Immature natural killer cell (primary cell): ENCODE measurements at regions not wholly inside any gene's neighbourhood (a gene's known extent, or its start where the extent isn't known, plus 50 kb on each side); places are given as distances from the start of the nearest gene placed in this dataset.
"Not testable (repeated sequence)": the region's sequence is repeated elsewhere in the genome, so short reads cannot be mapped to it uniquely, and the experiment has no call there.

Experiments used
- DNase-seq, 3 donors: peaks; one replicate each; pipeline ENCODE4 v3.0.0; 2022; ENCODE audit warnings: mixed read lengths in 1 of 3
- H3K27ac Mint-ChIP-seq, 6 donors: one replicate each; pipeline ENCODE4 v1.8.0; 2020; ENCODE audit warnings: mixed read lengths in 6 of 6, mild to moderate bottlenecking in 5 of 6, inconsistent platforms in 4 of 6, moderate library complexity in 3 of 6
- H3K27me3 Mint-ChIP-seq, 3 donors: one replicate each; pipeline ENCODE4 v1.8.0; 2020 to 2021; ENCODE audit warnings: low read depth in 3 of 3, mild to moderate bottlenecking in 3 of 3, mixed read lengths in 3 of 3, moderate library complexity in 3 of 3, inconsistent platforms in 1 of 3
- H3K36me3 Mint-ChIP-seq, 3 donors: one replicate each; pipeline ENCODE4 v1.8.0; 2020; ENCODE audit warnings: mixed read lengths in 3 of 3, inconsistent platforms in 2 of 3, mild to moderate bottlenecking in 2 of 3
- H3K4me1 Mint-ChIP-seq, 2 donors: one replicate each; pipeline ENCODE4 v1.8.0; 2020; ENCODE audit warnings: inconsistent platforms in 2 of 2, mild to moderate bottlenecking in 2 of 2, mixed read lengths in 2 of 2, moderate library complexity in 1 of 2
- H3K4me3 Mint-ChIP-seq, 5 donors: one replicate each; pipeline ENCODE4 v1.8.0; 2020; ENCODE audit warnings: mild to moderate bottlenecking in 5 of 5, mixed read lengths in 5 of 5, inconsistent platforms in 3 of 5, moderate library complexity in 3 of 5
- H3K9me3 Mint-ChIP-seq, 6 donors: one replicate each; pipeline ENCODE4 v1.8.0; 2020; ENCODE audit warnings: mild to moderate bottlenecking in 6 of 6, mixed read lengths in 6 of 6, inconsistent platforms in 4 of 6, moderate library complexity in 3 of 6

- no peak overlapping the region for H3K27ac Mint-ChIP-seq
- no peak for DNase-seq
- H3K9me3 Mint-ChIP-seq = no peaks in the 10 kb centered on the region
- H3K4me3 Mint-ChIP-seq = no peak overlapping the region
- peaks cover 0 to 2% of the 10 kb centered on the region in 2 donors for H3K4me1 Mint-ChIP-seq
- H3K27me3 Mint-ChIP-seq = peaks cover 0 to 12% (median 5%) of the 10 kb centered on the region in 3 donors
- H3K36me3 Mint-ChIP-seq = no peaks in the 10 kb centered on the region
These were observed 109.6 kb upstream of the TOPAZ1 start for GRCh38 chr3:44132061-44132460.

- no peak for DNase-seq
- Mint-ChIP-seq H3K4me1 (peaks cover 0 to 2% of the 10 kb centered on the region in 2 donors), H3K27me3 (peaks cover 0 to 12% (median 5%) of the 10 kb centered on the region in 3 donors), H3K4me3 (no peak overlapping the region), H3K36me3 (no peaks in the 10 kb centered on the region), H3K9me3 (no peaks in the 10 kb centered on the region), H3K27ac (no peak overlapping the region)
These were observed 109.1 kb upstream of the TOPAZ1 start for GRCh38 chr3:44132593-44132992.

DNA sequence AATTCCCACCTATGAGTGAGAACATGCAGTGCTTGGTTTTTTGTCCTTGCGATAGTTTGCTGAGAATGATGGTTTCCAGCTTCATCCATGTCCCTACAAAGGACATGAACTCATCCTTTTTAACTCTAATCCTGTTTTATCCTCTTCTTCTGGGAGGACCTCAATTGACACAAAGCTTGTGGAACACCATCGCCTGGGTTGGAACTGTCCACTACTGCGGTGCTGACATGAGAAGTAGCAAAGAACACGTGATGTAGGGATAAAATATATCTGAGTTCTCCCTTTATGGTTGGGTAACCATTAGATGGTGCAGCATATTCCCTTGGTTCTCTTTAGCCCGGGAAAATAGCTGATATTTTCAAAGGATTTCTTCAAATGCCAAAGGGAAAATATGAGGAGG is 105.3 kb upstream of the TOPAZ1 start:
- no peak for DNase-seq
- no peaks in the 10 kb centered on the region for H3K4me1 Mint-ChIP-seq
- no peak overlapping the region for H3K4me3 Mint-ChIP-seq
- no peaks in the 10 kb centered on the region for H3K9me3 Mint-ChIP-seq
- H3K27me3 Mint-ChIP-seq = peaks cover 1 to 12% (median 7%) of the 10 kb centered on the region in 3 donors
- H3K27ac Mint-ChIP-seq = no peak overlapping the region
- no peaks in the 10 kb centered on the region for H3K36me3 Mint-ChIP-seq

GRCh38 chr3:44146073-44146472 is 95.6 kb upstream of the TOPAZ1 start:
- Mint-ChIP-seq H3K27ac (no peak overlapping the region), H3K27me3 (peaks cover 0 to 9% (median 7%) of the 10 kb centered on the region in 3 donors), H3K36me3 (no peaks in the 10 kb centered on the region), H3K4me3 (no peak overlapping the region), H3K9me3 (peaks cover 0 to 5% (median 0%) of the 10 kb centered on the region in 6 donors), H3K4me1 (no peaks in the 10 kb centered on the region)
- no peak for DNase-seq

DNA sequence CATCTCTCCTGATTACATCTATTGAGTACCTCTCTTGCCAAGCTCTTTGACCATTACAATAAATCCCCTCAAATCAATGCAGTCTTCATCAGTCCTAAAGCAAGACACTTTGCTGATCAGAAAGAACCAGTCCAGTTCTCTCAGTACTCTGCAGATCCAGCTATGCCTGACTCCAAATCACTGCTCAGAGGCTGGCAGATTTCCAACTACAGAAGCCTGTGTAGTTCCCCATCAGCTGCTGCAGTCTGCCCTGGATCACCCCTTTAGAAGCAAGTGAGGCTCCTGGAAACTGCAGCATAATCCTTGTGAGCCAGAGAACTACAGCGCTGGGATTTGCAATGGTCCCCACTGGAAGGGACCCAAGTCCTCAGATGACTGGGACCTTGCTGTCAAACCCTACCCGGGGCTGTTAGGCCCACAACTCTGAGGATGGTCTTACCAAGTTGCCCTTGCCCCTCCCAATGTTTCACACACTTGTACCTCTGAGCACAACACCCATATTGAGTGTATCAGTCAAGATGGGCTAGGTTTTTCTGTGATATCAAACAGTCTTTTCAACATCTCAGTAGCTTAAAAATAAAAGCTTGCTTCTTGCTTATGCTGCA is 81.9 kb upstream of the TOPAZ1 start:
- no peak overlapping the region for H3K27ac Mint-ChIP-seq
- H3K4me3 Mint-ChIP-seq = no peak overlapping the region
- H3K27me3 Mint-ChIP-seq = peaks cover 3 to 8% (median 4%) of the 10 kb centered on the region in 3 donors
- H3K9me3 Mint-ChIP-seq = no peaks in the 10 kb centered on the region
- DNase-seq = no peak
- no peaks in the 10 kb centered on the region for H3K4me1 Mint-ChIP-seq
- H3K36me3 Mint-ChIP-seq = no peaks in the 10 kb centered on the region

DNA sequence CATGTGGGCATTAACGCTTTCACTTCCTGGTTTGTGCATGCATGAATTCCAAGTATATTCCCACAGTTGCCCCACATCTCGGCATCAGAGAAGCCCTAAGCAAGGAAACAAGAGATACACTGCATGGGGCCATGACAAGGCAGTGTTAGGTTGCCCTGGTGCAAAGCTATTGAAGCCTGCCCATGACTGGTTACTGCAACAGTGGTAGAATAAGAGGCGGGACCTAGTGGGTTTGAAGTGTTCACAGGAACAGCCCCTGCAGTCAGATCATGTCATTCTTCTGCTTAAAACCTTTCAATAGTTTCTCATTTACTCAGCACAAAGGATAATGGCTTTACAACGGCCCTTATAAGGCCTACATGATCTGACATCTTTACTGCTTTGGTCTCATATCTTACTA is 80.9 kb upstream of the TOPAZ1 start:
- Mint-ChIP-seq H3K27ac (no peak overlapping the region), H3K4me1 (no peaks in the 10 kb centered on the region), H3K4me3 (no peak overlapping the region), H3K9me3 (no peaks in the 10 kb centered on the region), H3K36me3 (no peaks in the 10 kb centered on the region), H3K27me3 (peaks cover 4 to 5% (median 5%) of the 10 kb centered on the region in 3 donors)
- no peak for DNase-seq

DNA sequence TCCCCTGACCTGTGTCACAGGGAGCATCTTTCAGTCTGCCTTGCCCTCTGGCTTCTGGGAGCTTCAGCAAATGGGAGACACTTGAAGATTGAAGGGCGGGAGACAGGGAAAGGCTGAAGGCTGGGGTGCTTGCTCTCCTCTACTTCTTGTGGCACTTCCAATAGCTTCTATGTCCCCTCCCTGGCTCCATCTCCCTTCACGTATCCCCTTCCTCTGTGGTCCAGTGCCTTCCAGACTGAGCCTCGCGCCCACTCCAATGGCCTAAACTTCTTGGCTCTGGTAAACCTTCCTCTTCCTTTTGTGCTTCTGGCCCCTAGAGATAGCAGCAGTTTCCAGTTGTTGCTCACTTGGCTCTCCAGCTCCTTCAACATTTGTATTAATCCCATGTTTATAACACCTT is 69.8 kb upstream of the TOPAZ1 start:
- Mint-ChIP-seq H3K36me3 (no peaks in the 10 kb centered on the region), H3K4me1 (no peaks in the 10 kb centered on the region), H3K27ac (no peak overlapping the region), H3K4me3 (no peak overlapping the region), H3K27me3 (peaks cover 2 to 5% (median 2%) of the 10 kb centered on the region in 3 donors), H3K9me3 (no peaks in the 10 kb centered on the region)
- DNase-seq = no peak

GRCh38 chr3:44172701-44173100 is 69.0 kb upstream of the TOPAZ1 start:
- H3K4me1 Mint-ChIP-seq, H3K27ac Mint-ChIP-seq, DNase-seq: not testable (repeated sequence)

DNA sequence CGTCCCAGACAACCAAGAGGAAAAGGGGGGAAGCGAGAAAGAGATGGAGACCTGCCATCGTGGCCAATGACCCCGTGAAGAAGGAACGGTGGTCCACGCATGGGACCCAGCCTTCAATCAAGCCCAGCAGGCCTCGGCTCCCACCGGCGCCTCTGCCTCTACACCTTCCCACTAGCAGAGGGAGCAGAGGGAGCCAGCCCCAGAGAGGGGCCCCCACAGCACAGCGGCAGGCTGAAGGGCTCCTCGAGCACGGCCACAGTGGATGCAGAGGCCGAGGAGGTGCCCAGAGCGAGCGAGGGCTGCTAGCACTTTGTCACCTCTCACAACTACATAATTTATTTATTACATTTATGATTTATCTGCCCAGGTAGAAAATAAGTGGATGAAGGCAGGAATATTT is 68.4 kb upstream of the TOPAZ1 start:
- Mint-ChIP-seq H3K27ac (no peak overlapping the region), H3K27me3 (peaks cover 2 to 4% (median 2%) of the 10 kb centered on the region in 3 donors), H3K9me3 (no peaks in the 10 kb centered on the region), H3K4me3 (no peak overlapping the region), H3K4me1 (no peaks in the 10 kb centered on the region), H3K36me3 (no peaks in the 10 kb centered on the region)
- DNase-seq = no peak

More at GRCh38 chr3:44172701-44173100, 69.0 kb upstream of the TOPAZ1 start:
- H3K36me3 Mint-ChIP-seq, H3K4me3 Mint-ChIP-seq, H3K27me3 Mint-ChIP-seq, H3K9me3 Mint-ChIP-seq: not testable (repeated sequence)

DNA sequence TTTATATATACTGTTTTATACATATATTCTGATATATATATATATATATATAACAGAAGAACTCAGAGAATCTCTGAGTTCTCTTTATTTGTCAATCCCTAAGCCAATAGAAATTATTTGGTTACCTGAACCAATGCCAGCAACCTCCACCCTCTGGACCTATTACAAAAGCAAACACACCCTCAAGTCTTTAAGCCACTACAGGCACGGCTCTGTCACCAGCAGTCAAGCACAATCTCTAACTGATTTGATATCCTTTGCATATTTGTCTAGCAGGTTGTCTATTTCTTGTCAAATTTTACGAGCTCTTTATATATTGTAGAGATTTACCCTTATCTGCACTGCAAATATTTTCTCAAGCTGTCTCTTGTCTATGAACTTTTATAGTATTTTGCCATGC is 66.6 kb upstream of the TOPAZ1 start:
- H3K27me3 Mint-ChIP-seq = peaks cover 0 to 4% (median 2%) of the 10 kb centered on the region in 3 donors
- no peaks in the 10 kb centered on the region for H3K36me3 Mint-ChIP-seq
- no peaks in the 10 kb centered on the region for H3K4me1 Mint-ChIP-seq
- no peaks in the 10 kb centered on the region for H3K9me3 Mint-ChIP-seq
- no peak overlapping the region for H3K4me3 Mint-ChIP-seq
- no peak overlapping the region for H3K27ac Mint-ChIP-seq
- DNase-seq = no peak

- Mint-ChIP-seq H3K4me3 (no peak overlapping the region), H3K27me3 (peaks cover 0 to 8% (median 2%) of the 10 kb centered on the region in 3 donors), H3K27ac (no peak overlapping the region), H3K36me3 (no peaks in the 10 kb centered on the region), H3K4me1 (no peaks in the 10 kb centered on the region), H3K9me3 (no peaks in the 10 kb centered on the region)
- no peak for DNase-seq
These were observed 62.4 kb upstream of the TOPAZ1 start for GRCh38 chr3:44179246-44179645.

DNA sequence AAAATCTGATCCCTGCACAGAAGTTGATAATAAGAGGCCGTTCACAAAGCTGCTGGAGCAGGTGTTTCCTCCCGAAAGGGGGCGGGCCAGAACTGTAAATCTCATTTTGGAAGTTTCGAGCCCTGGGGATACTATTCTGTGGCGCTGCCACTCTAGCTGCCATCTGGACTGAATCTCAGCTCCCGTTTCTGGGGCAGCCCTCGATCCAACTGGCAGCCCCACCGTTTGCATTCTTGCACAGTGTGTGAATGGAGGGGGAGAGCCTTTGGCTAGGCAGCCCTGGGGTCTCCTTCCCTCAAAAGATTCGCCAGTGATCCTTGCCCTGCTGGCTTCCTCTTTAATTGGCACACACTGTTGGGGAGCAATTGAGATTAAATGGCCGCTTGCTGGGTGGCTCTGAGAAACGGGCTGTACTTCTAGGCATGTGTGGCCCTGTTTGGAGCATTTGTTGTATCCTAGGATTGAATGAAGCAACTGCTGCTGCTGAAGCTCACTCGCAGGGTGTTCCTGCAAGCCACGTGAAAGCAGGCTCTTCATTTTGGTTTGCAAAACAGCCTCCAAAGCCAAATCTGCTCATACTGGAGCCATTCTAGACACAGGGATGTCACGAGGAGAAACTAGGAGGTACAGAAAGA is 57.2 kb upstream of the TOPAZ1 start:
- DNase-seq = no peak
- H3K4me1 Mint-ChIP-seq = no peaks in the 10 kb centered on the region
- H3K27me3 Mint-ChIP-seq = peaks cover 5 to 13% (median 7%) of the 10 kb centered on the region in 3 donors
- no peaks in the 10 kb centered on the region for H3K36me3 Mint-ChIP-seq
- H3K9me3 Mint-ChIP-seq = no peaks in the 10 kb centered on the region
- H3K27ac Mint-ChIP-seq = no peak overlapping the region
- H3K4me3 Mint-ChIP-seq = no peak overlapping the region

- no peaks in the 10 kb centered on the region for H3K4me1 Mint-ChIP-seq
- no peak overlapping the region for H3K4me3 Mint-ChIP-seq
- H3K27me3 Mint-ChIP-seq = peaks cover 7 to 17% (median 7%) of the 10 kb centered on the region in 3 donors
- H3K36me3 Mint-ChIP-seq = no peaks in the 10 kb centered on the region
- no peak for DNase-seq
- no peaks in the 10 kb centered on the region for H3K9me3 Mint-ChIP-seq
- H3K27ac Mint-ChIP-seq = no peak overlapping the region
These were observed 56.2 kb upstream of the TOPAZ1 start for GRCh38 chr3:44185396-44185915.

GRCh38 chr3:44186111-44186672 is 55.5 kb upstream of the TOPAZ1 start:
- Mint-ChIP-seq H3K27me3 (peaks cover 5 to 17% (median 7%) of the 10 kb centered on the region in 3 donors), H3K27ac (no peak overlapping the region), H3K36me3 (no peaks in the 10 kb centered on the region), H3K4me3 (no peak overlapping the region), H3K4me1 (no peaks in the 10 kb centered on the region), H3K9me3 (no peaks in the 10 kb centered on the region)
- DNase-seq = no peak
